HepG2 (cell line): ENCODE measurements at regions not wholly inside any gene's neighbourhood (a gene's known extent, or its start where the extent isn't known, plus 50 kb on each side); places are given as distances from the start of the nearest gene placed in this dataset.

Source experiments
- ATAC-seq: fragments of 200-7000 bp; cut with Tn5 transposase; 3 replicates; pipeline ENCODE4 v1.9.1; 2020; ENCODE audit warnings: mild to moderate bottlenecking, moderate library complexity
- BruUV-seq: library from RNA; stranded (reverse); fragments of 400-500 nt; replicated peaks from 2 replicates; lab custom pipeline; 2021; lab: Mats Ljungman, UMichigan
- CTCF ChIA-PET: fragments of 300-600 bp; formaldehyde crosslinking; extraction: SDS; loops from one replicate; lab custom pipeline; 2021; ENCODE audit warnings: low total read pairs, inconsistent platforms, low intra/inter-chr PET ratio; lab: Yijun Ruan, JAX
- POLR2A ChIA-PET: fragments of 350-600 bp; sonication (Branson Sonifier 250); formaldehyde crosslinking; loops from one replicate; lab custom pipeline; 2020; ENCODE audit warnings: antibody characterized with exemption, inconsistent platforms; lab: Yijun Ruan, JAX
- DNase-seq: peaks from one replicate; pipeline ENCODE4 v3.0.0-alpha.2; 2015; ENCODE audit warnings: low spot score
- FAIRE-seq: peaks from 3 replicates; lab custom pipeline; 2011; peaks lifted over from hg19 to GRCh38; lab: Jason Lieb, UNC
- H2AFZ ChIP-seq: one replicate; pipeline ENCODE4 v1.6.1; 2011; ENCODE audit warnings: low read length, inconsistent platforms
- H3K27ac ChIP-seq: fragments of 300-600 bp; 3 replicates; pipeline ENCODE4 v1.8.0; 2011; ENCODE audit warnings: mixed run types, mild to moderate bottlenecking, mixed read lengths, low read length, inconsistent platforms; ENCODE audit not compliant: insufficient read depth; ENCODE audit errors: extremely low read length
- H3K27me3 ChIP-seq, 2 experiments: fragments of 200-600 bp in 1 of 2; 2 replicates in 1 of 2; 3 replicates in 1 of 2; pipeline versions ENCODE4 v1.6.0 to v1.8.0; 2011; ENCODE audit warnings: low read length in 2 of 2, mild to moderate bottlenecking in 2 of 2, moderate library complexity in 2 of 2, inconsistent platforms in 1 of 2; ENCODE audit not compliant: insufficient read depth in 2 of 2, control insufficient read depth in 1 of 2
- H3K36me3 ChIP-seq, 2 experiments: fragments of 200-600 bp in 1 of 2; replicated peaks in 1 of 2; 2 replicates in 1 of 2; 3 replicates in 1 of 2; pipeline versions ENCODE4 v1.5.1 to v1.8.0; 2011; ENCODE audit warnings: low read length in 2 of 2, inconsistent platforms in 1 of 2; ENCODE audit not compliant: insufficient read depth in 2 of 2, control insufficient read depth in 1 of 2
- H3K4me1 ChIP-seq: 2 replicates; pipeline ENCODE4 v1.5.1; 2012; ENCODE audit warnings: low read length, inconsistent platforms; ENCODE audit not compliant: insufficient read depth
- H3K4me2 ChIP-seq: 2 replicates; pipeline ENCODE4 v1.6.0; 2011; ENCODE audit warnings: low read depth, low read length, inconsistent platforms
- H3K4me3 ChIP-seq, 3 experiments: fragments of 200-600 bp in 1 of 3; sonication (generic), shearing (Covaris generic) in 1 of 3; replicated peaks in 1 of 3; 2 replicates each; pipeline ENCODE4 v1.5.1; 2011 to 2016; ENCODE audit warnings: low read length in 3 of 3, inconsistent platforms in 2 of 3, low read depth in 2 of 3, mild to moderate bottlenecking in 2 of 3, control low read depth in 1 of 3, mixed read lengths in 1 of 3; ENCODE audit not compliant: insufficient read depth in 1 of 3
- H3K79me2 ChIP-seq: one replicate; pipeline ENCODE4 v1.6.1; 2011; ENCODE audit warnings: low read length, inconsistent platforms; ENCODE audit not compliant: insufficient read depth
- H3K9ac ChIP-seq: 2 replicates; pipeline ENCODE4 v1.6.0; 2011; ENCODE audit warnings: mild to moderate bottlenecking, low read depth, low read length, inconsistent platforms; ENCODE audit not compliant: insufficient read depth
- H3K9me3 ChIP-seq: 2 replicates; pipeline ENCODE4 v1.5.1; 2012; ENCODE audit warnings: mild to moderate bottlenecking, low read length
- H4K20me1 ChIP-seq: 2 replicates; pipeline ENCODE4 v1.6.0; 2011; ENCODE audit warnings: inconsistent platforms, mild to moderate bottlenecking, low read length, moderate library complexity; ENCODE audit not compliant: insufficient read depth
- HES4 ChIP-seq: sonication (generic); formaldehyde crosslinking; IDR thresholded peaks from 2 replicates; pipeline ENCODE4 v1.9.0; 2021; ENCODE audit warnings: mild to moderate bottlenecking, missing genetic modification reagents, borderline replicate concordance
- HIVEP1 ChIP-seq: sonication (generic); formaldehyde crosslinking; IDR thresholded peaks from 2 replicates; pipeline ENCODE4 v1.4.0; 2020; ENCODE audit warnings: mild to moderate bottlenecking, missing genetic modification reagents
- HOXA9 ChIP-seq: sonication (generic); formaldehyde crosslinking; IDR thresholded peaks from 2 replicates; pipeline ENCODE4 v1.8.1; 2022; ENCODE audit warnings: missing genetic modification reagents, mild to moderate bottlenecking, moderate library complexity, borderline replicate concordance
- KLF9 ChIP-seq: IDR thresholded peaks from 2 replicates; pipeline ENCODE4 v1.6.1; 2016; ENCODE audit warnings: low read depth
- MED13 ChIP-seq: sonication (generic); formaldehyde crosslinking; IDR thresholded peaks from 2 replicates; pipeline ENCODE4 v1.5.0; 2020; ENCODE audit warnings: missing genetic modification reagents
- PHF5A ChIP-seq: IDR thresholded peaks from one replicate; pipeline ENCODE4 v1.6.1; 2018; ENCODE audit warnings: low read depth, missing genetic modification reagents; ENCODE audit not compliant: unreplicated experiment
- POLR2A ChIP-seq, 2 experiments: IDR thresholded peaks; 2 replicates each; pipeline ENCODE4 v1.6.1; 2011; ENCODE audit warnings: low read depth in 2 of 2, low read length in 2 of 2, mild to moderate bottlenecking in 1 of 2, moderate library complexity in 1 of 2; ENCODE audit not compliant: insufficient read depth in 1 of 2
- ZNF101 ChIP-seq: sonication (generic); formaldehyde crosslinking; IDR thresholded peaks from 2 replicates; pipeline ENCODE4 v1.4.0; 2020; ENCODE audit warnings: mild to moderate bottlenecking, low read depth, missing genetic modification reagents, borderline replicate concordance
- ZNF142 ChIP-seq: sonication (generic); formaldehyde crosslinking; IDR thresholded peaks from 2 replicates; pipeline ENCODE4 v1.4.0; 2020; ENCODE audit warnings: missing genetic modification reagents
- WGBS: methylation state at CpG from one replicate; pipeline ENCODE4 v1.1.6; 2017; ENCODE audit warnings: low lambda C conversion rate; 5-methylcytosine and 5-hydroxymethylcytosine counted together
- in situ Hi-C: cut with HindIII; loops from 2 replicates; pipeline ENCODE4 v1.10.0; 2017; ENCODE audit warnings: low pct_unique_long_range_greater_than_20kb; ENCODE audit not compliant: extremely low pct_ligation_motif_present
- intact Hi-C: fragments of 100-400 bp; cut with micrococcal nuclease; formaldehyde crosslinking; loops from one replicate; pipeline ENCODE4 v1.10.0; 2022; ENCODE audit not compliant: unreplicated experiment

DNA sequence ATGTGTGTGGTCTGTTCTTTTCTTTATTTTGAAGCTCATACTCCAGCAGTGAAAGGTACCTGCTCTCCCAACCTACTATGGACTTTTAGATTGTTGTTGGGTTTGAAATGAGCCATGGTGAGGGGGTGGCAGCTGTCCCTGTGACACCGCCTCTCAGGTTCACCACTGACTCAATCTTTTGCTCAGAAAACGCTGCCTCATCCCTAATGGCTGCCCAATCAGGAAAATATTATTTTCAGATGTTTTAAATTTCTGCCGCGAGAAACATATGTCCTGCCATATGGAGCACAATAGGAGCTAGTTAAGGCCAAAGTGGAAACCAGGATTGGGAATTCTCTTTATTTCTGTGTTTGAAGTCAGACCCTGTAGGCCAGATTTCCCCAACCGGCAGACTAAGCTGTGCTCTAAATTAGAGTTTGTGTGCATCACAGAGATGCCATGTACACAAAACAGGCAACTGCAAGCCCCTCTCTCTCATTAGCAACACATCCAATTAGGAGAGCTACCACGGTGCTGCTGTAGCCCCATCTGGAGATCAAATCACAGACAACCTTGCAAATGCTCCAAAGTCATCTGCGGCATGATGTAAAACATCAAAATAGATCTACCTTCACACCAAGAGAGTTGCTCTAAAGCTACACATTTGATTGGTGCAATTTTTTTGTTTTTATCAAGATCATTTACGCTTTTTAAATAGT is 144.1 kb upstream of the BACH2 start (continued):
- TF ChIP-seq PHF5A (no peak), KLF9 (no peak), HES4 (CRISPR knock-in tag) (no peak), ZNF142 (CRISPR knock-in tag) (no peak), ZNF101 (CRISPR knock-in tag) (no peak)

GRCh38 chr6:90439586-90439985 is 142.9 kb upstream of the BACH2 start:
- no peaks in the 10 kb centered on the region for H3K9me3 ChIP-seq
- ATAC-seq (no peak), DNase-seq (no peak), FAIRE-seq (no peak)
- H3K79me2 ChIP-seq = no peaks in the 10 kb centered on the region
- no TSS peak for BruUV-seq
- H3K4me2 ChIP-seq = no peak overlapping the region
- no peaks in the 10 kb centered on the region for H4K20me1 ChIP-seq
- peaks cover 0 to 6% of the 10 kb centered on the region in 2 experiments; a peak in 1 of 5 replicates for H3K27me3 ChIP-seq
- WGBS = 0% methylated on average over 2 of the region's 2 CpGs
- TF ChIP-seq HIVEP1 (no peak), MED13 (CRISPR knock-in tag) (no peak), HOXA9 (no peak), POLR2A (IDR thresholded peaks at IDR 0.05; ENCODE audit: insufficient read depth in 1 of 2, low read depth in 2 of 2, low read length in 2 of 2) (no peak)
- no peaks in the 10 kb centered on the region for H3K4me1 ChIP-seq
- ChIA-PET CTCF (no interaction called here), POLR2A (no interaction called here)
- H3K36me3 ChIP-seq = no peaks in the 10 kb centered on the region
- no peak overlapping the region for H3K9ac ChIP-seq
- H3K27ac ChIP-seq = no peak overlapping the region
- H2AFZ ChIP-seq = no peak overlapping the region
- no peak overlapping the region for H3K4me3 ChIP-seq
- intact Hi-C loops = no loop called here
- in situ Hi-C loops = no loop called here
